GM18502 (cell line): ENCODE measurements at regions not wholly inside any gene's neighbourhood (a gene's known extent, or its start where the extent isn't known, plus 50 kb on each side); places are given as distances from the start of the nearest gene placed in this dataset.
A peak's percentile ranks its signal among the peaks of the same experiment; 100 is the strongest.

Experiments used
- ATAC-seq: cut with Tn5 transposase; IDR thresholded peaks from one replicate; pipeline ENCODE4 v1.9.1; 2021; ENCODE audit warnings: mild to moderate bottlenecking; ENCODE audit not compliant: unreplicated experiment, poor library complexity

DNA sequence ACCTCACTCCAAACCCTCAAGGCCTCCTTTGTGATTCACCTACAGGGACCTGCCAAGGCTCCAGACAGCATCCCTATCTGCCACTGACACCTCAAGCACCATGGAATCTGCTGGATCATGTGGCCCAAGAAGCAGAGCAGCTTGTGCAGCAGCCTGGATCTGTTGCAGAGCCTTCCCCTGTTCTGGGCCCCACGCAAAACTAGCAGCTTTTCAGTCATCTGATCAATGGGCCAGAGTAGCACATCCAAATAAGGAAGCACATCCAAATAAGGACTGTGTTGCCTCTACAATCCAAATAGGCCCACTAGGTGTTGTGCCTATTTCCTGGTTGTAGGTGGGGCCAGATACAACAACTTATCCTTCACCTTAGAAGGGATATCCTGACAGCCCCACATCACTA, 97.1 kb upstream of the GNAO1 start:
- ATAC-seq = no peak

DNA sequence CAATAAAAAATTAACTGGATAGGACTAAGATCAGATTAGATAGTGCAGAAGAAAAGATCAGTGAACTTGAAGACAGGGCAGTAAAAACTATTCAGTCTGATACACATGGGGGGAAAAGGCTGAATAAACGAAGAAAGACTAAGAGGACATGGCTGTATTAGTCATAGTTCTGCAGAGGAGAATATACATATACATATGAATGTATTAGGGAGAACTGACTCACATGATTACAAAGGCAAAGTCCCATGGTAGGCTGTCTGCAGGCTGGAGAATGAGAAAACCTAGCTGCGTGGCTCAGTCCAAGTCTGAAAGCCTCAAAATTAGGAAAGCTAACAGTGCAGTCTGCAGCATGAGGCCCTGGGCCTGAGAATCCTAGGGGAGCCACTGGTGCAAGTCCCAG, 98.2 kb upstream of the GNAO1 start:
- ATAC-seq = no peak

DNA sequence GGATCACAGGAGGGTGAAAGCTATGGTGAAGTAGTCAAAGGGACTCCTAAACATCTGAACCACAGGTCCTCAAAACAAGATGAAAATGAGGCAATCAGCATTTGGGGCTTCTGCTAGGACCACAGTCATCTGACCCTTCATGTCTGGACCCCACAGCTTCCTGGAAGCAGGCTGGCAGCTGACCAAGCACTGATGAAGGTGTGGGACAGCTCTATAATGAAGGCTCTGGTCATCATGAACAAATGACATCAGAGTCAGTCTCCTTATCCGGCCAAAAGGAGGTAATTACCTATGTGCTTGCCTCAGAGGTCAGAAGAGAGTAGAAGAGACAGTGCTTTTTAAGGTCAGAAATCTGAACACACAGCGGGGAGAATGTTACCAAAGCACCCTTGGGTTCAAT, 101.2 kb upstream of the GNAO1 start:
- no peak for ATAC-seq

DNA sequence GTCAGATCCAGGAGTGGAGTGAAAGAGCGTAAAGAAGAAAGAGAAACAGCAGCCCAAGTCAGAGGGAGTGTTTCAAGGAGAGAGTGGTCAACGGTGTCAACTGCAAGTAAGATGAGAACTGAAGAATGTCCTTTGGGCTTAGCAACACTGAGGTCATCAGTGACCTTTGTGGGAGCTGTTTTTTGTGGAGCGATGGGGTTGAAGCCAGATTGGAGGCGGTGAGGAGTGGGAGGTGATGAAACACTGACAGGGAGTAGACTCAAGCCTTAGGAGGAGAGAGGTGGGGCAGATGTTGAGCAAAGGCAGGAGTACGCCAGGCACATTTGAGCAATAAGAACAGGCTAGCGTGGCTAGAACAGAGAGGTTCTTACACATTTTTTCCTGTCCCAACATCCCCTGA, 103.7 kb upstream of the GNAO1 start:
- no peak for ATAC-seq

DNA sequence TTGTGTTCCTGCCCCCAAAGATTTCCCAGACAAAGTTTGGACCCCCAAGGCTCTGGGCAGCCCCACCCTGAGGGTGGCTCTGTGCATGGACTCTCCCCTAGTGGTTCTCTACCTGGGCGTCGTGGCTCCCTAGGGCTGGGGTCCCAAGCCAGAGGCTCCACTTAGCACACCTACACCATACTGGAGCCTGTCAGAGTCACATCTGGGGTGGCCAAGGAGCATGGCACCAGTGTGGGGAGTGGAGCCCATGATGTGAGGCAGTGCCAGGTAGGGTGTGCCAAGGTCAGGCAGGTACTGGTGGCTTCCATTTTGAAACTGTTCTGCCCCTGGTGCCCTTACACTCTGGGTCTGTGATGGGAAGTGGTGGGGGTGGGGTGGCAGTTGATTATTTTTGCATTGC, 109.9 kb upstream of the GNAO1 start:
- ATAC-seq = no peak

DNA sequence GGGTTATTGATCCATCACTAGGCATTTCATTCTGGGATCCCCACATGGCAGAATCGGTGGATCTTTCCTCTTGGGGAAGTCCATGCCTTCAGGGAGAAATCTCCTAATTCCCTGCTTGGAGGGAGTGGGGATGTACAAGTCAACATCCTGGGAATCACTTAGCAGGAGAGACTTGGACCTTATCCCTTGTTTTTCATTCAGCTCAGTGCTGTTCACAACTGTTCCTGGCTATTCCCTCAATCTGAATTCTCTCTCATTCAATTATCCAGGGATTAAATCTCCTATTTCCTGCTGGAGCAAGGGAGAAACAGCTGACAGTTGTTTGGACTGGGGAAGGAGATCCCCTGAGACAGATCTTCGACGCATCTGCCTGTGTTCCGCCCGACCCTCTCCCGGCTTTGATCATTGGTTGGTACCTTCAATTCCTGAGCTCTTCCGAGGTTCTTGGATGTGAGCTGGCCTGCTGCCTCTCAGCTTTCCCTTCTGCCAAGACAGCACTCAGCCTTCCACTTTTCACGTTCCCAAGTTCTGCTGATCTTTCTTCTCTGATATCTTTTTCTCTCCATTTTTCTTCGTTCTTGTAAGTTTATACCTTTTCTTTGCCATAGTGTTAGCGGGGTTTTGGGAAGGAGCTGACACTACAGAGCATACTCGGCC, 115.4 kb upstream of the GNAO1 start:
- no peak for ATAC-seq

DNA sequence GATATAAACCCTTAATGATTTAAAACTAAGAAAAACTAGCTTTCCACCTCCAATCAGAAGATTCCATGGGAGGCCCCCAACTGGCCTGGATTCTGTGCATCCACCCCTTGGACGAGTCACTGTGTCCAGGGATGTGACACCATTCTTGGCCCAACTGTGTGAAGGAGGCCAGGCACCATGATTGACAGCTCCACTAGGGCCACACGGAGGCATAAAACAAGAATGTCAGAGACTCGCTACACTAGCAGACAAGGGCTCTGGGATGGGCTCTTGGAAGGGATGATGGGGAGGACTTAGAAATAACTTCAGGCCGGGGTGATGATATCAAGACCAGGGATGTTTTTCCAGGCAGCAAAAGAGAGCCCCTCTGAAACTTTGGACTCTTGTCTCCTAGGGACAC, 117.8 kb upstream of the GNAO1 start:
- no peak for ATAC-seq

DNA sequence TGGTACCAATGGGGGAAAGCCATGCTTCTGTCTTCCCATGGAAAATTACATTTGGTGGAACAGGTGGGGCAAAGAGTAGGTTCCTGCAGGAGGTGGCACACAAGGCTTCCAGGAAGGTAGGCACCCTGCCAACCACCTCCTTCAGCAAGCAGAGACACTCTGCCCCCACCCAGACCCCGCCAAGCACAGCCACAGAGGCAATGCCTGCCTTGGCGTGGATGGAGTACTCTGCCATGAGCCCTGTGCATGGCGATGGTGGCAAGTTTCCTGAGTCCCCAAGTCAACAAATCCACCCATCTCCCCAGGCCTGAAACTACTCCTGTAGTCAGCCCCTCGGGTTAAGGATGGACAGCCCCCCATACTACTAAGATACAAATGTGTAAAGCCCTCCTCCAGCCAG, 119.2 kb upstream of the GNAO1 start:
- ATAC-seq = no peak

DNA sequence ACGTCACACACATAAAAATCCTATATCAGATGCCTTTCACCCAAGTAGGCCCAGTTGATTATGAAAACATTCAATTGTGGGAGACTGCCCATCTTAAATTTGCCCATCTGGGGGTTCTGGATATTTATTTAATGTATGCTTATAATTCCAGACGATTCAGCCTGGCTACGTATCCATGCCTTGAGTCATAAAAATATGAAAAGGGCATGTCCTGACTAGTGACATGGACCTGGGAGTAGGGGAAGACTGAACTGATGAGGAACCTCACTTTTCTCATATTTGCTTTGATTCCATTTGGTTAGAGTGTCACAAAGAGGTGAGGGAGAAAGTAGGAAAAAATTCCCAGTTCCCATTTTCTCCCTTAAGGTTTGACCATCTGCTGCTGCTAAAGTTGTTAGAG, 122.5 kb upstream of the GNAO1 start:
- no peak for ATAC-seq

DNA sequence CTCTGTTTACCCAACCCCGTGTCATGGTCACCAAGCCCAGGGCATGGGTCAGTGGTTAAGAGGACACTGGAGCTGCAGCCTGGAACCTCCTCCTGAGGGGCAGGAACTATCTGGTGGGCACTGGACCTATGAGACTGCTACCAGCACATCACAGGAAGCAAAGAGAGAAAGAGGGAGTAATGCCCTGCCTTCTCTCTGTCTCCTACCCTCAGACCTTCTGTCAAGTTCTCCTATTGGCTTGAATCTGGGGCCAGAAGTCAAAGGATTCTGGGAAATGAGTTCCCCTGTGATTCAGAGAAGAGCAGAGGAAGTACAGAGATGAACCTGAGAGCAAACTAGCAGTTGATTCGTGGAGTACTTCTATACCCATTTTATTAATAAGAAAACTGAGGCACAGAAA, 123.0 kb upstream of the GNAO1 start:
- ATAC-seq = no peak

DNA sequence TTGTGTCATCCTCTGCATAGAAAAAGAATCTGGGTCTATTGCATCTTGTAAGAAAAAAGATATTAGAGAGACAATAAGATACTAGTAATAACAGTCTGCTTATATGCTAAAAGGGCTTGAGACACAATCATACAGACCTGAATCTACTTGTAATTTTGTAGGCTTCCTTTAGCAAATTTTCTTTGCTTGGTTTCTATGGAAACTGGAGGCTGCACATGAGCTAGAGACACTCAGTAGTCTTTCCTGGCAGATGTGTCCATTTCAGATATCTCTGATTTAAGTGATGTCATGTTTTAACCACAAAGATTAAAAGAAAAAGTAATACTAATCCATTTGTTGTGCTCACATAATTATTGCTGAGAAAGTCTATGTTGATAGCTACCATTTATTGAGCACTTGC, 123.9 kb upstream of the GNAO1 start:
- no peak for ATAC-seq

DNA sequence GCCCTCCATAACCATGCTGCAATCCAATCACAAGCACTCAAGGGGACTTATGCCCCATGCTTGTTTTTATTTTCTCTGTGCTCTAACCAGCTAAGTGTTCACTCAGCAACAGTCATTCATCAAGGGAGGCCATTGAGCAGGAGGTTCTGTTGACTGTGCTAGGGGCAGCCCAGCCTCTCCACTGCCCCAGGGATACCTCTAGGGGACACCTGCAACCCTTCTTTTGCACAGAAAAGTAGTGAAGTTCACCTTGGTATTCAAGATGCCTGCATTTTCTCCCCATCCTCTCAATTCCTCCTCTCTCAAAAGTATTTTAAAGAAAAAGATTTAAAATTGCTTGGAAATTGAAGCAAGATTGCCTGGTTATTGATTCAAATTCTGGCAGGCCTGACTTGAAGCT, 124.7 kb upstream of the GNAO1 start:
- no peak for ATAC-seq

DNA sequence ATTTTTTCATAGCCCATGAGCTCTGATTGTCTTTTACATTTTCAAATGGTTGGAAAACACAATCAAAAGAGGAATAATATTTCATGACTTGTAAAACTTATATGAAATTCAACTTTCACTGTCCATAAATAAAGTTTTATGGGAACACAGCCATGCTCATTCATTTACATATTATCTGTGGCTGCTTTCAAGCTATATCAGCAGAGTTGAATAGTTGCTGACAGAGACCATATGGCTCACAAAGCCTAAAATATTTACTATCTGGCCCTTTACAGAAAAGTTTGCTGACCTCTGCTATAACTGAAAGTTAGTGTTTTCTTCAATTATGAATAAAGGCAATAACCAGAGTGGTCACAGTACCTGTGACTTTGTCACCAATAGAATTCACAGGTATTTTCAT, 128.2 kb upstream of the GNAO1 start:
- no peak for ATAC-seq

DNA sequence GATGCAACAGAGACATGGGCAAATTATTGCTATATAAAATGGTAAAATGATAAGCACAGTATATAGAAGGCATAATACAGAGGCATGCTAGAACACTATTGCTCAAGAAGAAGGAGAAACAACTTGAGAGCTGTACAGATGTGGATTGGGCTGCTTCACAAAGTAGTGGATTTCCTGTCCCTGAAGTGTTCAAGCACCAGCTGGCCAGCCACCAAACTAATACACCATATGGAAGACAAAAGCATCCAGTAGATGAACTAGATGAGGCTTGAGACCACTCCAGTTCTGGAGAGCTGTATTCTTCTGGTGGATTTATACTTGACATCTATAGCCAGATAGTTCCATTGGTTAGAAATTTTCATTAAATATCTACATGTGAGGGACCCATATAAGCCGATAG, 134.1 kb upstream of the GNAO1 start:
- ATAC-seq = no peak

DNA sequence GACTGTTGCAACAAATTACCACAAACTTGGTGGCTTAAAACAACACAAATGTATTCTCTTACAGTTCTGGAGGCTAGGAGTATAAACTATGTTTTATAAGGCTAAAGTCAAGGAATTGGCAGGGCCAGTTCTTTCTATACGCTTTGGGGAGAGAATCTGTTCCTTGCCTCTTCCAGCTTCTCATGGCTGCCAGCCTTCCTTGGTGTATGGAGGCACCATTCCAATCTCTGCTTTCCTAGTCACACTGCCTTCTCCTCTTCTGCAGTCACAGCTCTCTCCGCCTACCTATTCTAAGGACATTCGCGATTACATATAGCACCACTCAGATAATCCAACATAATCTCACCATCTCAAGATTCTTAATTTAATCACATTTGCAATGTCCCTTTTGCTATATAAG, 140.4 kb upstream of the GNAO1 start:
- no peak for ATAC-seq

DNA sequence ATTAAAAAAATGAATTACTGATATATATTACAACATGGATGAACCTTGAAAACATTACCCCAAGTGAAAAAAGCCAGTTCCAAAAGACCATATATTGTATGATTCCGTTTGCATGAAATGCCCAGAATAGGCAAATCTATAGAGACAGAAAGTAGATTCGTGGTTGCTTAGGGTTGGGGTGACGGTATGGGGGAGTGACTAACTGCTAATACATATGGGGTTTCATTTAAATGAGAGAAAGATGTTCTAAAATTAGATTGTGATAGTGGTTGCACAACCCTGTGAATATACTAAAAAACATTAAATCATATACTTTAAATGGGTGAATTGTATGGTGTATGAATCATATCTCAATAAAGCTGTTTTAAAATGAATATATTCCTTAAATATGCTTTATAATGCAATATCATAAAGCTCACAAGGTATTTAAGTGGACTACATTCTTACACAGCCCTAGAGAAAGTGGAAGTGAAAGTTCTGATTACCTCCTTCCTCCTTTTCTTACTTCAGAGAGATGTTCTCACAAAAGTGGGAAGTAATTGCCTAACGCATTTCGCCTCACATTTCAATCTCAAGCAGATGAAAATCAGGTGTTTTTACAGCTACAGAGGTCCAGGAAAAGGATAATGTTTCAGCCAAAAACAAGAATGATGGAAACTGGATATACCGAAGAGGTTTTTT, 142.7 kb upstream of the GNAO1 start:
- peak; percentile 95 for ATAC-seq

DNA sequence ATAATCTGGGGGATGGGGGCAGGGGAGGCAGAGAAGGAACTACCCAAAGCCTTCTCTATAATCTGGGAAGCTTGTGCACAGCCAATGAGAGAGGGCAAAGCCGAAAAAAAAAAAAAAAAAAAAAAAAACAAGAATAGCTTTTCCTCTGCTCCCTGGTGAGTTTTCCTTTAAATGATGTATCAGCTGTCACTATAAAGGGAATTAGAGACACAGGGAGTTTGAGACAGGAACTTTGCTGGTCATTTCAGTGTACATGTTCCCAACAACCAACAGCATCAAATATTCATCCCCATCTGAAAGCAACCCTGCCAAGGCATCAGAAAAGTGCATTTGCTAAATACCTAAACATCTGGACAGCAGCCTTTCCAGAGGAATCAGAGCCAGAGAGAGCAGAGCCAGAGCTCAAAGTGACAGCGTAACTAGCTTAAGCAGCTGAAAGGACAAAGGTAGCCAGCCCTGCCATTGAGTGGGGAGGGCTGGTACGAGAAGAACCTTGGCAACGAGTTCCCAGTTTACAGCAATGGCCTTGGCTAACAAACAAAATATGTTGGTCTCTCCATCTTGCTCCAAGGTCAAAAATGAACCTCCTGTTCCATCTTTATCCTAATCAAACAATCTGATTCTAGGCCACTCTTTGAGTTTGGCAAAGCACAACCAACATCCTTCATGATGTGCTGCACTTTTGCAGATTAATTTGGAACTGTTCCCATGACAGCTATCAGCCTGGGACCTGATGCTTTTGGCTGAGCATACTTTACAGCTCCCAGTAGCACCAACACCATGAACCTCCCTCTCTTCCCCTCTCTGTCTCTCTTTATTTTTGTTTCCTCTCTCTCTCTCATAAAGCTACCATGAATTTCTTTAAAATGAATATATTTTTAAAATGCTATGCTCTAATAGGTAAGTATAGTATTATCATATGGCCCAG, 143.7 kb upstream of the GNAO1 start:
- no peak for ATAC-seq

DNA sequence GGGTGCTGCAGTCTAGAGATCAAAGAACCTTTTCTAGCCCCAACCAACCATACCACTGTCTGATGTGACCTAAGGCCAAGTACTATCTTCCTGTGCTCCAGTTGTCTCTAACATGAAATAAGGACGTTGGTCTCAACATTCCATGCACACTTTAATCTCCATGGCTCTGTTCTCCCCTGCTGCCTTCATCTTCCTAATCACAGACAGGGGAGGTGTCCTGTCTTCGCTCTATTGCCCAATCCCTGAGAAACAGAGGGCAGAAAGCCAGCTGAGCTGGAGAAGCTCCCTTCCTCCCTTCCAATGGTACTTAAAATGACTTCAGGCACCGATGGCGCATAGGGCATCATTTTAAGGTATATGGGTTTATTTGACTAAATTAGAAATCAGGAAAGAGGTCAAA, 148.9 kb upstream of the GNAO1 start:
- ATAC-seq = no peak

DNA sequence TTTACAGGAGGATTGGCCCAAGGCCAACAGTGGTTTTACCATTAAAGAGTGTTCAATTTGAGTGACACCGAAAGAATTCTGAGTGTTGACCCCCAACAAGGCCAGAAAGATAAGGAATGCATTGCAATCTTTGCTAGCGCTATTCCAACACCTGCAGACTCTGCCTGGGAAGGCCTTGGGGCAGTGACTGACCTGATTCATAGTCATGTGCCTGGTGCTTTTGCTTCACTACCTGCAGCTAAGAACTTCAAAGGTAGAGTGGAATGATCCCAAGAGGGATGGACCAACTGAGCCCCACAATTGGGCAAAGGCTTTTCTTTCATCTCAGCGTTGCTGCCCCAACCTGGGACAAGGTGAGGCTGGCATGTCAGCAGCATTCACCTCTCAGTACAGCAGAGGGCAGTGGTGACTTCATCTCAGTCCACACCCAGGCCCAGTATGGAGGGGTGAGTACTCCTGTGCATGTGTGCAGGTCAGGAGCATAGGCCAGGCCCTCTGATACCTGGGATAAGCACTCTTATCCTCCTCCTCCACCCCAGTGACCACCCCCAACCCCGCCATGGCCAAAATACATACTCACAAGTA, 149.6 kb upstream of the GNAO1 start:
- peak; percentile 58 for ATAC-seq

DNA sequence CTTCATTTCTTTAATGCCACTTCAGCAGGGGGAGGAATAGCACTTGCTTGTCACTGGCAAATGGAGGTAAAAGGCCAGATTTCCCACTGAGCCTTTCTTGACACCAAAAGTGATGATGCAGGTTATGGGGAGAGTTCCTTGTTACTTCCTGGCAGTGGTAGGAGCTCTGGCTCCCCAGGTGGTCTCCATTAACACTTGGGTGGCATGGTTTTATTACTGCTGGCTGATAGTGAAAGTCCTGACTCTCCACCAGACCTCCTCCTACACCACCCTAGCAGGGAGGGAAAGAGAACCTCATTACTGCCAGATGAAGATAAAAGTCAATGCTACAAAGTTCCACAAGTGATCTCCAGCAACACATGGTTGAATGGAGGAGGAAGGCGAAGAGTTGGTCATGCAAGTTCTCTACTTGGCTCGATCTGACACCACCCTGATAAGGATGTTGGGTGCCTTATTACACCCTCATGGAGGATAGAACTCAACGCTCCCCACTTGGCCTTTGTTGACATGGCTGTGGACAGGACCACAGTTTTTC, 152.7 kb upstream of the GNAO1 start:
- ATAC-seq = no peak

DNA sequence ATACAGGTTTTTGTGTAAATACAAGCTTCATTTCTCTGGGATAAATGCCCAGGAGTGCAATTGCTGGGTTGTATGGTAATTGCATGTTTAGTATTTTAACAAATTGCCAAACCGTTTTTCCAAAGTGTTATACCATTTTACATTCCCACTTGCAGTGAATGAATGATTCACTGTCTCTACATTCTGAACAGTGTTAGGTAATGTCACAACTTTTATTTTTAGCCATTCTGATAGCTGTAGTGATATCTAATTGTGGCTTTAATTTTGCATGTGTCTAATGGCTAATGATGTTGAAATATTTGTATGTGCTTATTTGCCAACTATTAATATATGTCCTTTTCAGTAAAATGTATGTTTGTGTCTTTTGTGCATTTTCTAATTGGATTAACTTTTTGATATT, 156.9 kb upstream of the CES5A start:
- ATAC-seq = no peak
